RKO (cell line): ENCODE measurements at regions not wholly inside any gene's neighbourhood (a gene's known extent, or its start where the extent isn't known, plus 50 kb on each side); places are given as distances from the start of the nearest gene placed in this dataset.

Experiments
- DNase-seq: peaks from one replicate; pipeline ENCODE4 v3.0.0-alpha.2; 2016; ENCODE audit warnings: low spot score

GRCh38 chr1:223052931-223053330 is 90.1 kb downstream of the TLR5 start:
- DNase-seq: no peak

- DNase-seq: no peak
These were observed 86.2 kb downstream of the TLR5 start for GRCh38 chr1:223056802-223057201.

GRCh38 chr1:223057569-223058093 is 85.4 kb downstream of the TLR5 start:
- DNase-seq: no peak
